ENCODE measurements at regions not wholly inside any gene's neighbourhood (a gene's known extent, or its start where the extent isn't known, plus 50 kb on each side); places are given as distances from the start of the nearest gene placed in this dataset.

DNA sequence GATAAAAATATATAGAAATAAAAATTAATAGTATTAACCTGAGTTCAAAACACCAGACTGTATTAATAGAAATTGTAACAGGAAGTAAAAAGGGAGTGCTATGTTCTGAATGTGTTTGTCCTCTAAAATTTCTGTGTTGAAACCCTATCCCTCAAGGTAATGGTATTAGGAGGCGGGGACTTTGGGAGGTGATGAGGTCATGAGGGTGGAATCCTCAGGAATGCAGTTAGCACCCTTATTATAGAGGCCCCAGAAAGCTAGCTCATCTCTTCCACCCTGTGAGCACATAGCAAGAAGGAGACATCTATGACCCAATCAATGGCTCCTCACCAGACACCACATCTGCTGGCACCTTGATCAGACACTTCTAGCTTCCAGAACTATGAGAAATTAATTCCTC is 124.5 kb downstream of the CMPK2 start:
- H3K79me2 ChIP-seq (ENCODE audit: insufficient read depth, low read length): no peaks in the 10 kb centered on the region
- no peaks in the 10 kb centered on the region for H3K9me3 ChIP-seq (ENCODE audit: insufficient read depth, low read depth, low read length)
- no peak for TF ChIP-seq EZH2phosphoT487 (IDR thresholded peaks at IDR 0.05; ENCODE audit: borderline replicate concordance)
- TF ChIP-seq, protein P1, sequence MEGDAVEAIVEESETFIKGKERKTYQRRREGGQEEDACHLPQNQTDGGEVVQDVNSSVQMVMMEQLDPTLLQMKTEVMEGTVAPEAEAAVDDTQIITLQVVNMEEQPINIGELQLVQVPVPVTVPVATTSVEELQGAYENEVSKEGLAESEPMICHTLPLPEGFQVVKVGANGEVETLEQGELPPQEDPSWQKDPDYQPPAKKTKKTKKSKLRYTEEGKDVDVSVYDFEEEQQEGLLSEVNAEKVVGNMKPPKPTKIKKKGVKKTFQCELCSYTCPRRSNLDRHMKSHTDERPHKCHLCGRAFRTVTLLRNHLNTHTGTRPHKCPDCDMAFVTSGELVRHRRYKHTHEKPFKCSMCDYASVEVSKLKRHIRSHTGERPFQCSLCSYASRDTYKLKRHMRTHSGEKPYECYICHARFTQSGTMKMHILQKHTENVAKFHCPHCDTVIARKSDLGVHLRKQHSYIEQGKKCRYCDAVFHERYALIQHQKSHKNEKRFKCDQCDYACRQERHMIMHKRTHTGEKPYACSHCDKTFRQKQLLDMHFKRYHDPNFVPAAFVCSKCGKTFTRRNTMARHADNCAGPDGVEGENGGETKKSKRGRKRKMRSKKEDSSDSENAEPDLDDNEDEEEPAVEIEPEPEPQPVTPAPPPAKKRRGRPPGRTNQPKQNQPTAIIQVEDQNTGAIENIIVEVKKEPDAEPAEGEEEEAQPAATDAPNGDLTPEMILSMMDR (conservative IDR thresholded peaks at IDR 0.05; ENCODE audit: low read length): no peak
- no peak overlapping the region for H3K9ac ChIP-seq (ENCODE audit: low read depth, low read length, poor library complexity, severe bottlenecking)
- H3K4me2 ChIP-seq (ENCODE audit: low read depth, low read length, poor library complexity, severe bottlenecking): no peak overlapping the region
- H4K20me1 ChIP-seq (ENCODE audit: insufficient read depth, low read length, poor library complexity, severe bottlenecking): no peaks in the 10 kb centered on the region
- no peaks in the 10 kb centered on the region for H3K36me3 ChIP-seq (ENCODE audit: insufficient read depth, low read length)
- H2AFZ ChIP-seq (ENCODE audit: low read length): no peak overlapping the region
- no peaks in the 10 kb centered on the region for H3F3A ChIP-seq (ENCODE audit: low read depth)
- H3K4me1 ChIP-seq (ENCODE audit: insufficient read depth, low read length, poor library complexity, severe bottlenecking): no peaks in the 10 kb centered on the region
- H3K4me3 ChIP-seq (ENCODE audit: low read length, poor library complexity, severe bottlenecking): no peak overlapping the region
- no peaks in the 10 kb centered on the region for H3K9me2 ChIP-seq (replicated peaks; ENCODE audit: low read depth, low read length)
- H3K27me3 ChIP-seq (ENCODE audit: insufficient read depth, low read length, poor library complexity, severe bottlenecking): no peaks in the 10 kb centered on the region

DNA sequence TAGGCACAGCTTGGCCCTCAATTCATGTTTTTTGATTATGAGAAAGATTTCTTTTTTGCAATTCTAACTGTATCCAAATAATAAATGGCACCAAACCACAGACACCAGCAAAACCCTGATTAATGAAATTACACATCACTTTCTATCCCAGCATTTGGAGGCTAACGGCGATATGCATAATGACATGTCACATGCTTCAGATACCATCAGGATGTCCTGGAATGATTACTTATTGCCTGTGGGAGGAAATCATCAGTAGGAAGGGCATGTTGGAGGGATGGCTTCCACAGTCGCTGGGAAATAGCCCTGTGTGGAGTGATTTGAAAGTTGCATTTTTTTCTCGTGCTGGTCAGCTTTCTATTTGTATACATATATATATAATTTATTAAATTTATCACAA is 121.7 kb downstream of the CMPK2 start:
- H3K4me2 ChIP-seq (ENCODE audit: low read depth, low read length, poor library complexity, severe bottlenecking): no peak overlapping the region
- peaks cover 4% of the 10 kb centered on the region for H3K27me3 ChIP-seq (ENCODE audit: insufficient read depth, low read length, poor library complexity, severe bottlenecking)
- H3K36me3 ChIP-seq (ENCODE audit: insufficient read depth, low read length): no peaks in the 10 kb centered on the region
- H3K9me3 ChIP-seq (ENCODE audit: insufficient read depth, low read depth, low read length): no peaks in the 10 kb centered on the region
- H3K79me2 ChIP-seq (ENCODE audit: insufficient read depth, low read length): no peaks in the 10 kb centered on the region
- TF ChIP-seq, protein P1 (conservative IDR thresholded peaks at IDR 0.05; ENCODE audit: low read length): no peak
- no peak for TF ChIP-seq EZH2phosphoT487 (IDR thresholded peaks at IDR 0.05; ENCODE audit: borderline replicate concordance)
- no peak overlapping the region for H2AFZ ChIP-seq (ENCODE audit: low read length)
- H3F3A ChIP-seq (ENCODE audit: low read depth): no peaks in the 10 kb centered on the region
- no peaks in the 10 kb centered on the region for H4K20me1 ChIP-seq (ENCODE audit: insufficient read depth, low read length, poor library complexity, severe bottlenecking)
- no peaks in the 10 kb centered on the region for H3K4me1 ChIP-seq (ENCODE audit: insufficient read depth, low read length, poor library complexity, severe bottlenecking)
- H3K4me3 ChIP-seq (ENCODE audit: low read length, poor library complexity, severe bottlenecking): no peak overlapping the region
- H3K9ac ChIP-seq (ENCODE audit: low read depth, low read length, poor library complexity, severe bottlenecking): no peak overlapping the region
- H3K9me2 ChIP-seq (replicated peaks; ENCODE audit: low read depth, low read length): no peaks in the 10 kb centered on the region

DNA sequence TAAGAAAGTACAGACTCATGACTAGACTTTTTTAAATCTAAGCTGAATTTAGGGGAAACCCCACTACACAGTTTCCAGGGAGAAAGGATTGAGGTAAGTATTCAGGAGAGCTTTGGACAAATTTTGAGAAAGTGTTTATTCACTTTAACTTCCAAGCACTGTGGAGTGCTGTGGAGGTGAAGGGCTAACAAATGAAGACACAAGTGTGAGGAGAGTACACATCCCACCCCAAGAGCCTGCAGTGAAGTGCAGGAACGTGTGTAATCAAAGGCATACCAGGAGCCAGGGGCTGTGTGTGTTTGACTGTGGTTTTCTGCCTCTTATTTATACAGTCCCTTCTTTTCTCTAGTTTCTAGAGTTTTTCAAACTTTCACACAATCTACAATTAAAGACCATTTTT is 118.3 kb downstream of the CMPK2 start:
- no peaks in the 10 kb centered on the region for H3K36me3 ChIP-seq (ENCODE audit: insufficient read depth, low read length)
- H3K9ac ChIP-seq (ENCODE audit: low read depth, low read length, poor library complexity, severe bottlenecking): no peak overlapping the region
- no peaks in the 10 kb centered on the region for H3F3A ChIP-seq (ENCODE audit: low read depth)
- TF ChIP-seq EZH2phosphoT487 (IDR thresholded peaks at IDR 0.05; ENCODE audit: borderline replicate concordance): no peak
- TF ChIP-seq, protein P1 (conservative IDR thresholded peaks at IDR 0.05; ENCODE audit: low read length): no peak
- H3K4me2 ChIP-seq (ENCODE audit: low read depth, low read length, poor library complexity, severe bottlenecking): no peak overlapping the region
- H3K4me1 ChIP-seq (ENCODE audit: insufficient read depth, low read length, poor library complexity, severe bottlenecking): no peaks in the 10 kb centered on the region
- H3K79me2 ChIP-seq (ENCODE audit: insufficient read depth, low read length): no peaks in the 10 kb centered on the region
- no peaks in the 10 kb centered on the region for H3K9me3 ChIP-seq (ENCODE audit: insufficient read depth, low read depth, low read length)
- no peaks in the 10 kb centered on the region for H4K20me1 ChIP-seq (ENCODE audit: insufficient read depth, low read length, poor library complexity, severe bottlenecking)
- H3K4me3 ChIP-seq (ENCODE audit: low read length, poor library complexity, severe bottlenecking): no peak overlapping the region
- no peak overlapping the region for H2AFZ ChIP-seq (ENCODE audit: low read length)
- H3K27me3 ChIP-seq (ENCODE audit: insufficient read depth, low read length, poor library complexity, severe bottlenecking): peaks cover 4% of the 10 kb centered on the region
- no peaks in the 10 kb centered on the region for H3K9me2 ChIP-seq (replicated peaks; ENCODE audit: low read depth, low read length)

Measured in Loucy (cell line).